ENCODE measurements at regions not wholly inside any gene's neighbourhood (a gene's known extent, or its start where the extent isn't known, plus 50 kb on each side); places are given as distances from the start of the nearest gene placed in this dataset.

DNA sequence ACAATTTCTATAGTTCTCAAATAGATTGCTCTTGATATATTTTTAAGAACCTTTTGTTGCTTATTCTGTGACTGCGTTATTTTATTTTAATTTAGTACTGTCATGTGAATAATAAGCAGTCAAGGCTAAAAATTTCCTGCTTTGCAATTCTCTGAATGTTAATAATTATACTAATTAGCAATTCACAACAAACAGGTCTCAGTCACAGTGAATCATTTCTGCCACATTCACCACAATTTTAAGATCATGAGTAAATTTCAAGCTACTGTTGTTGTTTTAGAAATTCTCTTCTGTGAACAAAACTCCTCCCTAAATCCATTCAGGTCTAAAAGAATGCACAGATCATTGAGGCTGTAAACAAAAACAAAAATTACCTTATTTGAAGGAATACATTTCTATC is 339.6 kb upstream of the DPYD start:
- H3K27me3 Mint-ChIP-seq, result no peaks in the 10 kb centered on the region
- H3K4me3 Mint-ChIP-seq, result no peak overlapping the region
- no peaks in the 10 kb centered on the region for H3K36me3 Mint-ChIP-seq
- no peaks in the 10 kb centered on the region for H3K4me1 Mint-ChIP-seq
- peaks cover 0 to 4% (median 0%) of the 10 kb centered on the region in 3 donors for H3K9me3 Mint-ChIP-seq
- H3K27ac Mint-ChIP-seq, result no peak overlapping the region

DNA sequence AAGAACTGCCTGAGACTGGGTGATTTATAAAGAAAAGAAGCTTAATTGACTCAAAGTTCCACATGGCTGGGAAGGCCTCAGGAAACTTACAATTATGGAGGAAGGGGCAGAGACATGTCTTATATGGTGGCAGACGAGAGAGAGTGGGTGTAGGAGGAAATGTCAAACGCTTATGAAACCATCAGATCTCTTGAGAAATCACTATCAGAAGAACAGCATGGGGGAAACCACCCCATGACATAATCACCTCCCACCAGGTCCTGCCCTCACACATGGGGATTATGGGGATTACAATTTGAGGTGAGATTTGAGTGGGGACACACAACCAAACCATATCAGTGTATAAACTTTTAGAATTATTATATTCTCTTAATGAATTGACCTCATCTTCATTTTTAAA is 335.9 kb upstream of the DPYD start:
- no peaks in the 10 kb centered on the region for H3K36me3 Mint-ChIP-seq
- no peaks in the 10 kb centered on the region for H3K27me3 Mint-ChIP-seq
- no peaks in the 10 kb centered on the region for H3K4me1 Mint-ChIP-seq
- peaks cover 0 to 5% (median 4%) of the 10 kb centered on the region in 3 donors for H3K9me3 Mint-ChIP-seq
- no peak overlapping the region for H3K4me3 Mint-ChIP-seq
- H3K27ac Mint-ChIP-seq, result no peak overlapping the region

DNA sequence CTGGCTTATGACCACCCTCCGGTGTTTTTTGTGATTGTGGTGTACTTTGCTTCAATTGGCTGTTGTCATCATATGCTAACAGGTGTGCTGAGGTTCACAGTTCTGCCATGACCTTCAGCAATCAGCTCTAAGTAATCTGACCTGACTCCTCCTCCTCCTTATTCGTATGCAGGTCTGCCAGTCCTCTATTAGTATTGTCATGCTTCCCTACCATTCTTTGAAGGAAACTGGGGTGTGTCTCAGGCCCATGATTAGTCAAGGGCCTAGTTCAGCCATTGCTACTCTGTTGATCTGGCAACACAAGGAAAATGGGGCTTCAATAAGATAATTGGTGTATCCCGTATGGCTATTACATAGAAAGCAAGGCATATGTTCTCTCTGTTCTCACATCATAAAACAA is 332.3 kb upstream of the DPYD start:
- Mint-ChIP-seq H3K36me3 (no peaks in the 10 kb centered on the region), H3K27ac (no peak overlapping the region), H3K9me3 (peaks cover 0 to 9% (median 4%) of the 10 kb centered on the region in 3 donors), H3K27me3 (no peaks in the 10 kb centered on the region), H3K4me1 (no peaks in the 10 kb centered on the region), H3K4me3 (no peak overlapping the region)

GRCh38 chr1:98251497-98251896 is 330.7 kb upstream of the DPYD start:
- H3K4me3 Mint-ChIP-seq, result peak overlapping the region in 1 of 4 donors; percentile 17
- H3K4me1 Mint-ChIP-seq, result no peaks in the 10 kb centered on the region
- H3K27me3 Mint-ChIP-seq, result no peaks in the 10 kb centered on the region
- H3K36me3 Mint-ChIP-seq, result no peaks in the 10 kb centered on the region
- H3K9me3 Mint-ChIP-seq, result peaks cover 1 to 9% (median 2%) of the 10 kb centered on the region in 3 donors
- no peak overlapping the region for H3K27ac Mint-ChIP-seq

DNA sequence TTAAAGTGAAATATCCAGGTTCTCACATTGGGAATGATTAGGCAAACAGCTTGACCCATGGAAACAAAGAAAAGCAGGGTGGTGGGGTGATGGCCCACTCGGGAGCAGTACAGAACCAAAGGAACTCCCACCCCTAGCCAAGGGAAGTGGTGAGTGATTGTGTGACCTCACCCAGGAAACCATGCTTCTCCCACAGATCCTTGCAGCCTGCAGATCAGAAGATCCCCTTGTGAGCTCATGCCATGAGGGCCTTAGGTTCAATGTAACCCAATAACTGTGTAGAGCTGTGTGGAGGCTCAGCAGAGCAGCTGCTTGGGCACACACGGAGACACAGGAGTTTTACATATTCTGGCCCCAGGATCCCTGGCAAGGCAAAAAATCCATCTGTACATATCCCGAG is 311.8 kb upstream of the DPYD start:
- Mint-ChIP-seq H3K9me3 (peaks cover 4 to 28% (median 7%) of the 10 kb centered on the region in 3 donors), H3K27ac (no peak overlapping the region), H3K4me3 (no peak overlapping the region)

DNA sequence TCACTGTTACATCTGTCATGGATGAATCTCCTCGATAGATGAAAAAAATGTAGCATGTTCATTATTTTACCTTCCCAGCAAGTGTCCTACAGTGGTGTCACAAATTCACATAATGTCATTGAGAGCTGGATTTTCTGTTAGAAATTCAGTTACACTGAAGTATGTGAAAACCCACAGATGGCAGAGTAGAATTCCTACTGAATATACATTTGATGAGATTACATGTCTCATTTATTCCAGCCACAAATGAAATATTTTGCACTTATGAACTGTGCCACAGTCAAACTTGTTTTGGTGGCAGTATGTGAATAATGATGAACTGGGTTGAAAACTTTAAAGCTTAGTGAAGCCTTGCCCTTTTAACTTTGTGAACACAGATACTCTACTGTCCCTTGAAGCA is 301.9 kb upstream of the DPYD start:
- peaks cover 0 to 1% (median 0%) of the 10 kb centered on the region in 3 donors for H3K4me1 Mint-ChIP-seq
- no peak overlapping the region for H3K4me3 Mint-ChIP-seq
- H3K36me3 Mint-ChIP-seq, result no peaks in the 10 kb centered on the region
- peaks cover 0 to 2% (median 0%) of the 10 kb centered on the region in 3 donors for H3K9me3 Mint-ChIP-seq
- no peak overlapping the region for H3K27ac Mint-ChIP-seq
- H3K27me3 Mint-ChIP-seq, result peaks cover 2% of the 10 kb centered on the region

More for the DNA sequence above, 311.8 kb upstream of the DPYD start:
- Mint-ChIP-seq H3K4me1 (no peaks in the 10 kb centered on the region), H3K36me3 (no peaks in the 10 kb centered on the region), H3K27me3 (no peaks in the 10 kb centered on the region)

GRCh38 chr1:98221923-98222322 is 301.1 kb upstream of the DPYD start:
- Mint-ChIP-seq H3K4me1 (peaks cover 0 to 1% (median 0%) of the 10 kb centered on the region in 3 donors), H3K9me3 (peaks cover 0 to 2% (median 0%) of the 10 kb centered on the region in 3 donors), H3K36me3 (no peaks in the 10 kb centered on the region), H3K4me3 (no peak overlapping the region), H3K27ac (no peak overlapping the region), H3K27me3 (peaks cover 2% of the 10 kb centered on the region)

- Mint-ChIP-seq H3K4me1 (no peaks in the 10 kb centered on the region), H3K36me3 (no peaks in the 10 kb centered on the region), H3K27ac (no peak overlapping the region), H3K27me3 (no peaks in the 10 kb centered on the region), H3K4me3 (no peak overlapping the region), H3K9me3 (peaks cover 0 to 3% (median 0%) of the 10 kb centered on the region in 3 donors)
Measured at GRCh38 chr1:98217601-98218000, 296.8 kb upstream of the DPYD start.

DNA sequence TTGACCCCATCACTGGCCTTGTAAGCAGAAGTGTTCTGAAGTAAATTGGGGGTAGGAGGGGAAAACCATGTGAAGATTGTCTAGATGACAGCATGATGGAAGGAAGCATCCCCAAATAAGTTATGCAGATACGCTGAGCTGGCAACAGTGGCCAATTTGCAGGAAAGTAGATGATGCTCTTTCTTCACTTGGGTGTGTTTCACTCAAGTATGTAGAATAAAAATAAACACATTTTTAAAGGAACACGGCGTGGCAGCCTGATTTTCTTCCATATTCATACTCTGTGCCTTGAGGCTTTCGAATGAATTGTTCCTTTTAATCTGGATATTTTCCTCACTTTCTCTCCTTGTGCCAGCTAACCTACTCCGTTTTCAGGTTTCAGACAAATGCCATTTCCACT is 295.5 kb upstream of the DPYD start:
- H3K36me3 Mint-ChIP-seq, result no peaks in the 10 kb centered on the region

GRCh38 chr1:98211271-98211845 is 290.5 kb upstream of the DPYD start:
- Mint-ChIP-seq H3K9me3 (peaks cover 0 to 6% (median 5%) of the 10 kb centered on the region in 3 donors), H3K36me3 (no peaks in the 10 kb centered on the region), H3K4me3 (no peak overlapping the region), H3K4me1 (no peaks in the 10 kb centered on the region), H3K27me3 (no peaks in the 10 kb centered on the region), H3K27ac (no peak overlapping the region)

More for the DNA sequence above, 295.5 kb upstream of the DPYD start:
- Mint-ChIP-seq H3K9me3 (peaks cover 0 to 3% (median 0%) of the 10 kb centered on the region in 3 donors), H3K27ac (no peak overlapping the region), H3K4me3 (no peak overlapping the region), H3K4me1 (no peaks in the 10 kb centered on the region), H3K27me3 (no peaks in the 10 kb centered on the region)

DNA sequence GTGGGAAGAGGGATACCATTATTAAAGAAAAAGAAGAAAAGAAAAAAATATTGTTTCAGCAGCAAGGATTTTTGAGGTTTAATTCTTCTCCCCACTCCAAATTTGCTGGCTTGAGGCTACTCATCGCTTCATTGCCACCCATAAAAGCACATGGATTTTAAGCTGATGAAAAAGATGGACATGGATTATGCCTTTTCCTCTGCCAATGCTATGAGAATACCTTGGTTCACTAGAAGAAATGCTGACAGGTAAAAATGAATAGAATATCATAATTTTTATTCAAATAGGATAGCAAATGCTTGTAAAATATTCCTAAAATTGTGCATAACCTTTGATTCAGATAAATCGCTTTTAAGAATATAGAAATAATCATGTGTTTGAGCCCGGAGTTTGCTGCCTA is 289.7 kb upstream of the DPYD start:
- no peaks in the 10 kb centered on the region for H3K27me3 Mint-ChIP-seq
- H3K9me3 Mint-ChIP-seq, result peaks cover 0 to 6% (median 3%) of the 10 kb centered on the region in 3 donors
- no peaks in the 10 kb centered on the region for H3K36me3 Mint-ChIP-seq
- no peaks in the 10 kb centered on the region for H3K4me1 Mint-ChIP-seq
- H3K27ac Mint-ChIP-seq, result no peak overlapping the region
- H3K4me3 Mint-ChIP-seq, result no peak overlapping the region

- H3K9me3 Mint-ChIP-seq, result peaks cover 0 to 6% (median 2%) of the 10 kb centered on the region in 3 donors
- H3K27ac Mint-ChIP-seq, result no peak overlapping the region
- H3K27me3 Mint-ChIP-seq, result no peaks in the 10 kb centered on the region
Measured at GRCh38 chr1:98210064-98210463, 289.2 kb upstream of the DPYD start.

DNA sequence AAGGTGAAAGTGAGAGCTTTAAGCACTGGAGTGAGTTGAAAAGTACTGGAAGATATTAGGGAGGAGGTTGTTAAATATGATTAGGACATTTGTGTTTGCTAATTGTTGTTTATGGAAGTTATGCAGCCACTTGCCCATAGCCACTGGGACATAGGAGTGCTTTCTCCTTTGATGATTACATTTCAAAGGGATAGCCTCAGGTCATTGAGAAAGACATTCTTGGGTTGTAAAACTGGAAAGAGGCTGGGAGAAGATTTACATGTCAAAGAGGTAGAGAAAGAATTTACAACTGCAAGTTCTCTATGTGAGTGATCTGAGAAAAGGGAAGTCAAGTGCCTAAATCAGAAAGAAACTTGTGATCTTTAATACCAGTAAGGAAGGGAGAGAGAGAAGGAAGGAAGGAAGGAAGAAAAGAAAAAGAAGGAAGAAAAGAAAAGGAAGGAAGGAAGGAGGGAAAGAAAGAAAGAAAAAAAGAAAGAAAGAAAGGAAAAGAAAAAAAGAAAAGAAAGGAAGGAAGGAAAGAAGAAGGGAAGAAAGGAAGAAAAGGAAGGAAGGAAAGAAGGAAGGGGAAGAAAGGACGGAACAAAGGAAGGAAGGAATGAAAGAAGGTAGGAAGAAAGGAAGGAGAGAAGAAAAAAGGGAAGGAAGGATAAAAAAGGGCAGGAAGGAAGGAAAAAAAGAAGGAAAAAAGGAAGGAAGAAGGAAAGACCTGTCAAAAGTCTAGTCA is 284.6 kb upstream of the DPYD start:
- no peak overlapping the region for H3K27ac Mint-ChIP-seq
- H3K36me3 Mint-ChIP-seq, result no peaks in the 10 kb centered on the region
- no peak overlapping the region for H3K4me3 Mint-ChIP-seq

More at GRCh38 chr1:98210064-98210463, 289.2 kb upstream of the DPYD start:
- no peak overlapping the region for H3K4me3 Mint-ChIP-seq
- H3K36me3 Mint-ChIP-seq, result no peaks in the 10 kb centered on the region
- no peaks in the 10 kb centered on the region for H3K4me1 Mint-ChIP-seq

GRCh38 chr1:98203466-98203865 is 282.6 kb upstream of the DPYD start:
- H3K36me3 Mint-ChIP-seq, result no peaks in the 10 kb centered on the region
- H3K27ac Mint-ChIP-seq, result no peak overlapping the region
- no peaks in the 10 kb centered on the region for H3K4me1 Mint-ChIP-seq
- H3K4me3 Mint-ChIP-seq, result no peak overlapping the region
- peaks cover 1% of the 10 kb centered on the region for H3K27me3 Mint-ChIP-seq
- H3K9me3 Mint-ChIP-seq, result peaks cover 0 to 8% (median 2%) of the 10 kb centered on the region in 3 donors

More for the DNA sequence above, 284.6 kb upstream of the DPYD start:
- no peaks in the 10 kb centered on the region for H3K4me1 Mint-ChIP-seq
- H3K27me3 Mint-ChIP-seq, result peaks cover 1% of the 10 kb centered on the region
- peaks cover 0 to 8% (median 2%) of the 10 kb centered on the region in 3 donors for H3K9me3 Mint-ChIP-seq

DNA sequence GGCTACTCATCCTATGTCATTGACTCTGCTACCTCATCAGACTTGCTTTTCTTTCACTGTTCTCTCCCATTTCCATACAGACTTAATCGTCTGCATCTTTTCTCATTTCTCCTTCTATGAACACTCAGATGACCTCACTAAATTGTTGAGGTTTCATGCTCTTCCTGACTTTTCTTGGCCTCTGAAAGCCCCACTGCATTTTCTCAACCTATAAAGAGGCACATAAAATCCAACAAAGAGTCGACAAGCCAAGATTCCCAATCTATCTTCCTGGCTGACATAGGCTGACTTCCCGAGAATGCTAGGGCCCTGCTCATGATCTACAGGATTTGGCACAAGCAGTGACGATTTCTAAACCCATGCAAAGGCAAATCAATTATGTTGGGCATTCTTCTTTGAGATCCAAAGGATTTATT is 280.8 kb upstream of the DPYD start:
- H3K4me1 Mint-ChIP-seq, result no peaks in the 10 kb centered on the region
- H3K4me3 Mint-ChIP-seq, result no peak overlapping the region
- H3K27ac Mint-ChIP-seq, result no peak overlapping the region
- peaks cover 3 to 8% (median 6%) of the 10 kb centered on the region in 3 donors for H3K9me3 Mint-ChIP-seq
- no peaks in the 10 kb centered on the region for H3K36me3 Mint-ChIP-seq
- H3K27me3 Mint-ChIP-seq, result peaks cover 1% of the 10 kb centered on the region

DNA sequence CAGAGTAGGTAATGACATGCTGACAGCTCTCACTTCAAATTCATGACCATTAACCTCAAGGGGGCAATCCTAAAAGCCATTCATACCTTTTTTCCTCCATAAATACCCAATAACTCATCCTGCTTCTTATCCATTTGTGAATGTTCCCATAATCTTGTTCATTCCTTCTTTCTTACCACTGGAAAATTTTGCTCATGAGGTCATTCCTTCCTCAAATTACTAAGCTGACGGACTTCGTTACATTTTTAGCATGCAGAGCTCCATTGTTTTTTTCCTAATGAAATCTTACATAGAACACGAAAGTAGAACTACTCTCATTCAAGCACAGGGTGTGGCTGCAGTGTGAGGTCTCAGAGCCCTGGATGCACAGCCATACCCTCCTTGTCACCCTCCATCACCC is 276.5 kb upstream of the DPYD start:
- no peaks in the 10 kb centered on the region for H3K36me3 Mint-ChIP-seq
- no peaks in the 10 kb centered on the region for H3K4me1 Mint-ChIP-seq
- peaks cover 1% of the 10 kb centered on the region for H3K27me3 Mint-ChIP-seq
- H3K27ac Mint-ChIP-seq, result no peak overlapping the region
- H3K4me3 Mint-ChIP-seq, result no peak overlapping the region
- H3K9me3 Mint-ChIP-seq, result peaks cover 3 to 6% (median 5%) of the 10 kb centered on the region in 3 donors

All from IgD-negative memory B cell (primary cell).